Neural cell (in vitro differentiated cells): ENCODE measurements at regions not wholly inside any gene's neighbourhood (a gene's known extent, or its start where the extent isn't known, plus 50 kb on each side); places are given as distances from the start of the nearest gene placed in this dataset.

Experiments
- H2AFZ ChIP-seq: fragments of 200-600, 300-800 bp; sonication (generic), shearing (Covaris generic); 2 replicates; pipeline ENCODE4 v1.6.0; 2014; ENCODE audit warnings: low read depth, mild to moderate bottlenecking, antibody characterized with exemption, low read length, moderate library complexity
- H3F3A ChIP-seq: fragments of 200-600 bp; shearing (Covaris generic); 2 replicates; pipeline ENCODE4 v1.6.1; 2016; ENCODE audit warnings: mild to moderate bottlenecking, moderate library complexity, mixed read lengths, antibody characterized with exemption, low read length; ENCODE audit not compliant: insufficient read depth, poor library complexity, severe bottlenecking
- H3K27ac ChIP-seq: fragments of 200-600, 300-800 bp; sonication (generic), shearing (Covaris generic); 2 replicates; pipeline ENCODE4 v1.5.1; 2014; ENCODE audit warnings: mild to moderate bottlenecking, low read length, moderate library complexity
- H3K27me3 ChIP-seq: fragments of 300-800, 200-600 bp; sonication (generic), shearing (Covaris generic); 2 replicates; pipeline ENCODE4 v1.6.0; 2014; ENCODE audit warnings: mild to moderate bottlenecking, low read depth, low read length, moderate library complexity; ENCODE audit not compliant: insufficient read depth
- H3K36me3 ChIP-seq: fragments of 300-800, 200-600 bp; sonication (generic), shearing (Covaris generic); 2 replicates; pipeline ENCODE4 v1.5.1; 2014; ENCODE audit warnings: mild to moderate bottlenecking, antibody characterized with exemption, low read length, moderate library complexity; ENCODE audit not compliant: insufficient read depth
- H3K4me2 ChIP-seq: fragments of 300-800, 200-600 bp; sonication (generic), shearing (Covaris generic); 2 replicates; pipeline ENCODE4 v1.6.0; 2014; ENCODE audit warnings: mild to moderate bottlenecking, low read length
- H3K4me3 ChIP-seq: fragments of 300-800, 200-600 bp; sonication (generic), shearing (Covaris generic); 2 replicates; pipeline ENCODE4 v1.5.1; 2014; ENCODE audit warnings: mild to moderate bottlenecking, low read length, moderate library complexity
- H3K79me2 ChIP-seq: fragments of 200-600 bp; shearing (Covaris generic); replicated peaks from 2 replicates; pipeline ENCODE4 v1.6.0; 2014; ENCODE audit warnings: mild to moderate bottlenecking, low read length, moderate library complexity; ENCODE audit not compliant: insufficient read depth
- H3K9ac ChIP-seq: fragments of 300-800, 200-600 bp; sonication (generic), shearing (Covaris generic); 2 replicates; pipeline ENCODE4 v1.6.1; 2016; ENCODE audit warnings: mild to moderate bottlenecking, low read length, mixed read lengths
- H3K9me2 ChIP-seq: fragments of 200-600 bp; shearing (Covaris generic); 2 replicates; pipeline ENCODE4 v1.6.1; 2016; ENCODE audit warnings: mild to moderate bottlenecking, low read length, mixed read lengths; ENCODE audit not compliant: insufficient read depth
- H3K9me3 ChIP-seq: fragments of 200-600, 300-800 bp; sonication (generic), shearing (Covaris generic); 2 replicates; pipeline ENCODE4 v1.6.1; 2016; ENCODE audit warnings: mild to moderate bottlenecking, mixed run types, low read length, moderate library complexity, mixed read lengths
- H4K20me1 ChIP-seq: fragments of 200-600 bp; shearing (Covaris generic); 2 replicates; pipeline ENCODE4 v1.6.1; 2016; ENCODE audit warnings: mild to moderate bottlenecking, mixed run types; ENCODE audit not compliant: insufficient read depth
- CTCF ChIP-seq: fragments of 450-650 bp; IDR thresholded peaks from 2 replicates; pipeline ENCODE4 v1.5.1; 2014; ENCODE audit warnings: antibody characterized with exemption, mild to moderate bottlenecking, moderate library complexity; ENCODE audit not compliant: poor library complexity, severe bottlenecking
- EP300 ChIP-seq: fragments of 450-650 bp; conservative IDR thresholded peaks from 2 replicates; pipeline ENCODE4 v1.6.1; 2014; ENCODE audit warnings: antibody characterized with exemption, mild to moderate bottlenecking, moderate library complexity; ENCODE audit not compliant: poor library complexity, severe bottlenecking
- EZH2 ChIP-seq: fragments of 200-600, 300-800 bp; shearing (Covaris generic), sonication (generic); IDR thresholded peaks from 2 replicates; pipeline ENCODE4 v1.6.1; 2014; ENCODE audit warnings: antibody characterized with exemption, low read length, borderline replicate concordance, mild to moderate bottlenecking; ENCODE audit not compliant: insufficient read depth, poor library complexity, severe bottlenecking
- MXI1 ChIP-seq: fragments of 450-650 bp; conservative IDR thresholded peaks from 2 replicates; pipeline ENCODE4 v1.6.1; 2014; ENCODE audit warnings: antibody characterized with exemption, mild to moderate bottlenecking; ENCODE audit not compliant: poor library complexity, severe bottlenecking
- POLR2AphosphoS5 ChIP-seq: IDR thresholded peaks from 2 replicates; pipeline ENCODE4 v1.6.1; 2012
- RAD21 ChIP-seq: fragments of 450-650 bp; conservative IDR thresholded peaks from 2 replicates; pipeline ENCODE4 v1.6.1; 2014; ENCODE audit warnings: antibody characterized with exemption, mild to moderate bottlenecking, moderate library complexity
- REST ChIP-seq: IDR thresholded peaks from 2 replicates; pipeline ENCODE4 v1.6.1; 2012; ENCODE audit warnings: borderline replicate concordance
- SMC3 ChIP-seq: fragments of 450-650 bp; conservative IDR thresholded peaks from 2 replicates; pipeline ENCODE4 v1.6.1; 2014; ENCODE audit warnings: antibody characterized with exemption, mild to moderate bottlenecking, moderate library complexity; ENCODE audit not compliant: poor library complexity
- TAF1 ChIP-seq: IDR thresholded peaks from 2 replicates; pipeline ENCODE4 v1.6.1; 2012; ENCODE audit warnings: low read depth

- Histone ChIP-seq H3K9me2 (no peaks in the 10 kb centered on the region), H3K9ac (no peak overlapping the region), H2AFZ (no peak overlapping the region), H4K20me1 (no peaks in the 10 kb centered on the region), H3K36me3 (no peaks in the 10 kb centered on the region), H3K4me3 (no peak overlapping the region), H3K4me2 (no peak overlapping the region), H3K27ac (no peak overlapping the region), H3F3A (no peaks in the 10 kb centered on the region), H3K79me2 (no peaks in the 10 kb centered on the region), H3K9me3 (no peaks in the 10 kb centered on the region), H3K27me3 (no peaks in the 10 kb centered on the region)
- no peak for TF ChIP-seq CTCF
- TF ChIP-seq MXI1 = no peak
- TF ChIP-seq EZH2 = no peak
- TF ChIP-seq REST = no peak
- no peak for TF ChIP-seq SMC3
- TF ChIP-seq POLR2AphosphoS5 = no peak
- TF ChIP-seq EP300 = no peak
- no peak for TF ChIP-seq TAF1
- TF ChIP-seq RAD21 = no peak
These were observed 382.7 kb downstream of the CHSY3 start for GRCh38 chr5:130286971-130287370.

GRCh38 chr5:130282049-130282448, 377.8 kb downstream of the CHSY3 start:
- no peak overlapping the region for H2AFZ ChIP-seq
- H3K9me2 ChIP-seq = no peaks in the 10 kb centered on the region
- H3K4me3 ChIP-seq = no peak overlapping the region

More at GRCh38 chr5:130282049-130282448, 377.8 kb downstream of the CHSY3 start:
- no peaks in the 10 kb centered on the region for H3K79me2 ChIP-seq
- TF ChIP-seq MXI1 (no peak), TAF1 (no peak), SMC3 (no peak), EP300 (no peak), RAD21 (no peak), POLR2AphosphoS5 (no peak), CTCF (no peak), REST (no peak), EZH2 (no peak)
- H3K4me2 ChIP-seq = no peak overlapping the region
- no peaks in the 10 kb centered on the region for H3F3A ChIP-seq
- no peaks in the 10 kb centered on the region for H3K36me3 ChIP-seq
- H3K9me3 ChIP-seq = no peaks in the 10 kb centered on the region
- H3K27me3 ChIP-seq = no peaks in the 10 kb centered on the region
- H3K9ac ChIP-seq = no peak overlapping the region
- H3K27ac ChIP-seq = no peak overlapping the region
- H4K20me1 ChIP-seq = no peaks in the 10 kb centered on the region
